HCT116 (cell line): ENCODE measurements at regions not wholly inside any gene's neighbourhood (a gene's known extent, or its start where the extent isn't known, plus 50 kb on each side); places are given as distances from the start of the nearest gene placed in this dataset.

Experiments
- CBX3 ChIP-seq: IDR thresholded peaks from 2 replicates; pipeline ENCODE4 v1.6.1; 2012; ENCODE audit warnings: low read depth
- EZH2 ChIP-seq: fragments of 200-600 bp; sonication (generic); IDR thresholded peaks from 2 replicates; pipeline ENCODE4 v1.6.1; 2017; ENCODE audit warnings: antibody characterized with exemption, mixed run types
- POLR2A ChIP-seq: IDR thresholded peaks from 2 replicates; pipeline ENCODE4 v1.7.0; 2011; ENCODE audit warnings: borderline replicate concordance; ENCODE audit not compliant: insufficient read depth, insufficient read length; ENCODE audit errors: extremely low read depth
- POLR2AphosphoS5 ChIP-seq: IDR thresholded peaks from 2 replicates; pipeline ENCODE4 v1.6.1; 2011; ENCODE audit warnings: mild to moderate bottlenecking, low read depth, low read length, moderate library complexity
- RAD21 ChIP-seq: IDR thresholded peaks from 2 replicates; pipeline ENCODE4 v1.6.1; 2012; ENCODE audit warnings: low read depth, mild to moderate bottlenecking
- SP1 ChIP-seq: IDR thresholded peaks from 2 replicates; pipeline ENCODE4 v1.6.1; 2012; ENCODE audit warnings: low read depth
- TCF7L2 ChIP-seq: IDR thresholded peaks from 2 replicates; pipeline ENCODE4 v1.7.0; 2011; ENCODE audit warnings: borderline replicate concordance, inconsistent platforms; ENCODE audit not compliant: insufficient read depth, insufficient read length; ENCODE audit errors: extremely low read depth
- YY1 ChIP-seq: IDR thresholded peaks from 2 replicates; pipeline ENCODE4 v1.6.1; 2011; ENCODE audit warnings: low read length, low read depth, moderate library complexity, mild to moderate bottlenecking; ENCODE audit not compliant: insufficient replicate concordance; ENCODE audit errors: extremely low read depth
- ZNF274 ChIP-seq: fragments of 200-500 bp; sonication (Bioruptor generic); IDR thresholded peaks from 2 replicates; pipeline ENCODE4 v1.6.1; 2014; ENCODE audit warnings: mild to moderate bottlenecking, low read depth, low read length, inconsistent platforms
- TF ChIP-seq, protein P1 (sequence below), 3 experiments: fragments of 200-600 bp in 1 of 3; sonication (generic) in 1 of 3; IDR thresholded peaks in 2 of 3; conservative IDR thresholded peaks in 1 of 3; 2 replicates each; pipeline ENCODE4 v1.5.1; 2012 to 2017; ENCODE audit warnings: low read depth in 2 of 3, low read length in 2 of 3, antibody characterized with exemption in 1 of 3, borderline replicate concordance in 1 of 3, control low read depth in 1 of 3, mild to moderate bottlenecking in 1 of 3, mixed read lengths in 1 of 3, mixed run types in 1 of 3, moderate library complexity in 1 of 3; ENCODE audit not compliant: insufficient read depth in 1 of 3
- TF ChIP-seq, protein P2 (sequence below): IDR thresholded peaks from 2 replicates; pipeline ENCODE4 v1.6.1; 2012; ENCODE audit warnings: low read depth
- TF ChIP-seq, protein P3 (sequence below): IDR thresholded peaks from 2 replicates; pipeline ENCODE4 v1.6.1; 2012
- TF ChIP-seq, protein P4 (sequence below): IDR thresholded peaks from 2 replicates; pipeline ENCODE4 v1.6.1; 2011; ENCODE audit warnings: mild to moderate bottlenecking, low read length, moderate library complexity; ENCODE audit not compliant: insufficient replicate concordance; ENCODE audit errors: extremely low read depth
- TF ChIP-seq, protein P5 (sequence below): IDR thresholded peaks from 2 replicates; pipeline ENCODE4 v1.6.1; 2012

DNA sequence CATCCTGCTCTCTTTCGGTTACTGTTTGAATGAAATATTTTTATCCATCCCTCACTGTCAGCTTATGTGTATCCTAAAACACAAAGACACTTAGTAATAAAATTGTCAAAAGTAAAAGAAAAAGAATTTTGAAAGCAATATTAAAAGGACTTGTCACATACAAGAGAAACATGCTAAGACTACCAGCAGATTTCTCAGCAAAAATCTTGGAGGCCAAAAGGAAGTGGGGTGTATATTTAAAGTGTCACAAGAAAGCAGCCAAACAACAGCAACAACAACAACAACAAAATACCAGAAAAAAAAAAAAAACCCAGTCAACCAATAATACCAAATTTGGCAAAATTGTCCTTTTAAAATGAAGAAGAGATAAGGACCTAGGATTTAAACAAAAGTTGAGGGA is 678.7 kb upstream of the TYRP1 start:
- TF ChIP-seq, protein P1, sequence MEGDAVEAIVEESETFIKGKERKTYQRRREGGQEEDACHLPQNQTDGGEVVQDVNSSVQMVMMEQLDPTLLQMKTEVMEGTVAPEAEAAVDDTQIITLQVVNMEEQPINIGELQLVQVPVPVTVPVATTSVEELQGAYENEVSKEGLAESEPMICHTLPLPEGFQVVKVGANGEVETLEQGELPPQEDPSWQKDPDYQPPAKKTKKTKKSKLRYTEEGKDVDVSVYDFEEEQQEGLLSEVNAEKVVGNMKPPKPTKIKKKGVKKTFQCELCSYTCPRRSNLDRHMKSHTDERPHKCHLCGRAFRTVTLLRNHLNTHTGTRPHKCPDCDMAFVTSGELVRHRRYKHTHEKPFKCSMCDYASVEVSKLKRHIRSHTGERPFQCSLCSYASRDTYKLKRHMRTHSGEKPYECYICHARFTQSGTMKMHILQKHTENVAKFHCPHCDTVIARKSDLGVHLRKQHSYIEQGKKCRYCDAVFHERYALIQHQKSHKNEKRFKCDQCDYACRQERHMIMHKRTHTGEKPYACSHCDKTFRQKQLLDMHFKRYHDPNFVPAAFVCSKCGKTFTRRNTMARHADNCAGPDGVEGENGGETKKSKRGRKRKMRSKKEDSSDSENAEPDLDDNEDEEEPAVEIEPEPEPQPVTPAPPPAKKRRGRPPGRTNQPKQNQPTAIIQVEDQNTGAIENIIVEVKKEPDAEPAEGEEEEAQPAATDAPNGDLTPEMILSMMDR (IDR thresholded peaks at IDR 0.05 in 2 of 3, conservative IDR thresholded peaks at IDR 0.05 in 1 of 3; ENCODE audit: borderline replicate concordance in 1 of 3, insufficient read depth in 1 of 3, low read depth in 2 of 3, low read length in 2 of 3), result no peak
- TF ChIP-seq, protein P2, sequence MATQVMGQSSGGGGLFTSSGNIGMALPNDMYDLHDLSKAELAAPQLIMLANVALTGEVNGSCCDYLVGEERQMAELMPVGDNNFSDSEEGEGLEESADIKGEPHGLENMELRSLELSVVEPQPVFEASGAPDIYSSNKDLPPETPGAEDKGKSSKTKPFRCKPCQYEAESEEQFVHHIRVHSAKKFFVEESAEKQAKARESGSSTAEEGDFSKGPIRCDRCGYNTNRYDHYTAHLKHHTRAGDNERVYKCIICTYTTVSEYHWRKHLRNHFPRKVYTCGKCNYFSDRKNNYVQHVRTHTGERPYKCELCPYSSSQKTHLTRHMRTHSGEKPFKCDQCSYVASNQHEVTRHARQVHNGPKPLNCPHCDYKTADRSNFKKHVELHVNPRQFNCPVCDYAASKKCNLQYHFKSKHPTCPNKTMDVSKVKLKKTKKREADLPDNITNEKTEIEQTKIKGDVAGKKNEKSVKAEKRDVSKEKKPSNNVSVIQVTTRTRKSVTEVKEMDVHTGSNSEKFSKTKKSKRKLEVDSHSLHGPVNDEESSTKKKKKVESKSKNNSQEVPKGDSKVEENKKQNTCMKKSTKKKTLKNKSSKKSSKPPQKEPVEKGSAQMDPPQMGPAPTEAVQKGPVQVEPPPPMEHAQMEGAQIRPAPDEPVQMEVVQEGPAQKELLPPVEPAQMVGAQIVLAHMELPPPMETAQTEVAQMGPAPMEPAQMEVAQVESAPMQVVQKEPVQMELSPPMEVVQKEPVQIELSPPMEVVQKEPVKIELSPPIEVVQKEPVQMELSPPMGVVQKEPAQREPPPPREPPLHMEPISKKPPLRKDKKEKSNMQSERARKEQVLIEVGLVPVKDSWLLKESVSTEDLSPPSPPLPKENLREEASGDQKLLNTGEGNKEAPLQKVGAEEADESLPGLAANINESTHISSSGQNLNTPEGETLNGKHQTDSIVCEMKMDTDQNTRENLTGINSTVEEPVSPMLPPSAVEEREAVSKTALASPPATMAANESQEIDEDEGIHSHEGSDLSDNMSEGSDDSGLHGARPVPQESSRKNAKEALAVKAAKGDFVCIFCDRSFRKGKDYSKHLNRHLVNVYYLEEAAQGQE, result no peak
- no peak for TF ChIP-seq POLR2A
- TF ChIP-seq, protein P3, sequence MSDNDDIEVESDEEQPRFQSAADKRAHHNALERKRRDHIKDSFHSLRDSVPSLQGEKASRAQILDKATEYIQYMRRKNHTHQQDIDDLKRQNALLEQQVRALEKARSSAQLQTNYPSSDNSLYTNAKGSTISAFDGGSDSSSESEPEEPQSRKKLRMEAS, result no peak
- no peak for TF ChIP-seq EZH2
- TF ChIP-seq, protein P4, sequence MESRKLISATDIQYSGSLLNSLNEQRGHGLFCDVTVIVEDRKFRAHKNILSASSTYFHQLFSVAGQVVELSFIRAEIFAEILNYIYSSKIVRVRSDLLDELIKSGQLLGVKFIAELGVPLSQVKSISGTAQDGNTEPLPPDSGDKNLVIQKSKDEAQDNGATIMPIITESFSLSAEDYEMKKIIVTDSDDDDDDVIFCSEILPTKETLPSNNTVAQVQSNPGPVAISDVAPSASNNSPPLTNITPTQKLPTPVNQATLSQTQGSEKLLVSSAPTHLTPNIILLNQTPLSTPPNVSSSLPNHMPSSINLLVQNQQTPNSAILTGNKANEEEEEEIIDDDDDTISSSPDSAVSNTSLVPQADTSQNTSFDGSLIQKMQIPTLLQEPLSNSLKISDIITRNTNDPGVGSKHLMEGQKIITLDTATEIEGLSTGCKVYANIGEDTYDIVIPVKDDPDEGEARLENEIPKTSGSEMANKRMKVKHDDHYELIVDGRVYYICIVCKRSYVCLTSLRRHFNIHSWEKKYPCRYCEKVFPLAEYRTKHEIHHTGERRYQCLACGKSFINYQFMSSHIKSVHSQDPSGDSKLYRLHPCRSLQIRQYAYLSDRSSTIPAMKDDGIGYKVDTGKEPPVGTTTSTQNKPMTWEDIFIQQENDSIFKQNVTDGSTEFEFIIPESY, result no peak
- no peak for TF ChIP-seq POLR2AphosphoS5
- TF ChIP-seq CBX3, result no peak
- TF ChIP-seq SP1, result no peak
- TF ChIP-seq, protein P5, sequence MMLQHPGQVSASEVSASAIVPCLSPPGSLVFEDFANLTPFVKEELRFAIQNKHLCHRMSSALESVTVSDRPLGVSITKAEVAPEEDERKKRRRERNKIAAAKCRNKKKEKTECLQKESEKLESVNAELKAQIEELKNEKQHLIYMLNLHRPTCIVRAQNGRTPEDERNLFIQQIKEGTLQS, result no peak
- TF ChIP-seq ZNF274, result no peak
- no peak for TF ChIP-seq YY1
- no peak for TF ChIP-seq TCF7L2
- no peak for TF ChIP-seq RAD21
